Prostate gland (tissue), 2 donors: ENCODE measurements at regions not wholly inside any gene's neighbourhood (a gene's known extent, or its start where the extent isn't known, plus 50 kb on each side); places are given as distances from the start of the nearest gene placed in this dataset.

ENCODE experiments used
- POLR2AphosphoS5 ChIP-seq: sonication (generic); formaldehyde crosslinking; IDR thresholded peaks from one replicate; pipeline ENCODE4 v1.6.1; 2017; ENCODE audit warnings: antibody characterized with exemption
- TF ChIP-seq, protein P1 (sequence below), 4 experiments: fragments of 200-600 bp in 2 of 4; fragments of 450-650 bp in 2 of 4; sonication (generic) in 2 of 4; IDR thresholded peaks; 1 replicate in 3 of 4; 2 replicates in 1 of 4; pipeline ENCODE4 v1.5.1; 2016 to 2019; ENCODE audit warnings: antibody characterized with exemption in 4 of 4, mild to moderate bottlenecking in 2 of 4, moderate library complexity in 2 of 4

DNA sequence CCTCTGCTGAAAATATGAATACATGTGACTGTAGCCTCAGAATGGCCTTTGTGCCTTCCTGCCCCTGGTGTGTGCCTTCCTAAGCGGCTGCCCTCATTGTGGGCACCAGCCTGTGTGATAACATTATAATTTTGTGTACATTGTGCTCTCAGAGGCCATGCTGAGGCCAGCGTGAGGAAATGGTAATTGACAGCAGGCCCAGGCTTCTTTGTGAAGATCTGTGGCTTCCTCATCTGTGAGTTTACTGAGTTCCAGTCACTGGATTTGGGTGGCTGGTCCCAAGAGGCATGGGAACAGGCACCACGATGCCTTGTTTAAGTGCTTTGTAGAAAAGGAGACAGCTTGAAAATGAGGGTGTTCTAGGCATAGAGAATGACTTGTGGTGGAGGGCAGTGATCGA lies 389.3 kb downstream of the OMA1 start:
- TF ChIP-seq POLR2AphosphoS5, result no peak
- TF ChIP-seq, protein P1, sequence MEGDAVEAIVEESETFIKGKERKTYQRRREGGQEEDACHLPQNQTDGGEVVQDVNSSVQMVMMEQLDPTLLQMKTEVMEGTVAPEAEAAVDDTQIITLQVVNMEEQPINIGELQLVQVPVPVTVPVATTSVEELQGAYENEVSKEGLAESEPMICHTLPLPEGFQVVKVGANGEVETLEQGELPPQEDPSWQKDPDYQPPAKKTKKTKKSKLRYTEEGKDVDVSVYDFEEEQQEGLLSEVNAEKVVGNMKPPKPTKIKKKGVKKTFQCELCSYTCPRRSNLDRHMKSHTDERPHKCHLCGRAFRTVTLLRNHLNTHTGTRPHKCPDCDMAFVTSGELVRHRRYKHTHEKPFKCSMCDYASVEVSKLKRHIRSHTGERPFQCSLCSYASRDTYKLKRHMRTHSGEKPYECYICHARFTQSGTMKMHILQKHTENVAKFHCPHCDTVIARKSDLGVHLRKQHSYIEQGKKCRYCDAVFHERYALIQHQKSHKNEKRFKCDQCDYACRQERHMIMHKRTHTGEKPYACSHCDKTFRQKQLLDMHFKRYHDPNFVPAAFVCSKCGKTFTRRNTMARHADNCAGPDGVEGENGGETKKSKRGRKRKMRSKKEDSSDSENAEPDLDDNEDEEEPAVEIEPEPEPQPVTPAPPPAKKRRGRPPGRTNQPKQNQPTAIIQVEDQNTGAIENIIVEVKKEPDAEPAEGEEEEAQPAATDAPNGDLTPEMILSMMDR (IDR thresholded peaks at IDR 0.05), result no peak
